ENCODE measurements at regions not wholly inside any gene's neighbourhood (a gene's known extent, or its start where the extent isn't known, plus 50 kb on each side); places are given as distances from the start of the nearest gene placed in this dataset.

GRCh38 chr22:48947636-48948035, 880.0 kb downstream of the BRD1 start:
- ATAC-seq (ENCODE audit: low read depth): no peak
- intact Hi-C loops (cut with micrococcal nuclease): no loop called here

More at GRCh38 chr22:48947636-48948035, 880.0 kb downstream of the BRD1 start:
- no peak overlapping the region for H3K4me3 Mint-ChIP-seq
- H3K4me3 ChIP-seq (ENCODE audit: control extremely low read depth in 1 of 5, extremely low read depth in 1 of 5, insufficient read depth in 1 of 5, low read depth in 2 of 5, low read length in 4 of 5): no peak overlapping the region
- H3K9ac ChIP-seq (ENCODE audit: low read length): no peak overlapping the region
- TF ChIP-seq CTCF (IDR thresholded peaks at IDR 0.05) (no peak), EZH2 (IDR thresholded peaks at IDR 0.05; ENCODE audit: borderline replicate concordance, insufficient read depth, low read depth, low read length, poor library complexity, severe bottlenecking) (no peak)
- H3K27me3 Mint-ChIP-seq: peaks cover 3% of the 10 kb centered on the region
- no peak overlapping the region for H3K27ac Mint-ChIP-seq
- no peak overlapping the region for H3K4me2 ChIP-seq (replicated peaks; ENCODE audit: low read depth, low read length, poor library complexity, severe bottlenecking)
- no peaks in the 10 kb centered on the region for H3K4me1 ChIP-seq (ENCODE audit: control insufficient read depth in 2 of 2, insufficient read depth in 2 of 2, low read length in 2 of 2)
- peaks cover 0 to 10% (median 0%) of the 10 kb centered on the region in 3 donors for H3K9me3 ChIP-seq (ENCODE audit: control extremely low read depth in 1 of 3, control insufficient read depth in 2 of 3, insufficient read depth in 1 of 3, low read length in 2 of 3)
- no peaks in the 10 kb centered on the region for H3K36me3 ChIP-seq (replicated peaks in 1 of 2; ENCODE audit: control extremely low read depth in 1 of 2, control insufficient read depth in 1 of 2, extremely low read depth in 1 of 2, insufficient read depth in 2 of 2, low read length in 1 of 2)
- 85% methylated on average over 5 of the region's 5 CpGs for WGBS (ENCODE audit: insufficient coverage)
- no peaks in the 10 kb centered on the region for H4K20me1 ChIP-seq (ENCODE audit: control insufficient read depth, insufficient read depth, low read length, poor library complexity, severe bottlenecking)
- ChIA-PET CTCF (no interaction called here), POLR2A (no interaction called here)
- no peaks in the 10 kb centered on the region for H3K79me2 ChIP-seq (ENCODE audit: control insufficient read depth, insufficient read depth, low read length)
- no peaks in the 10 kb centered on the region for H3K9me3 Mint-ChIP-seq (ENCODE audit: insufficient read depth)
- H2AFZ ChIP-seq (ENCODE audit: insufficient read depth, low read depth, low read length, poor library complexity, severe bottlenecking): no peak overlapping the region
- H3K27ac ChIP-seq (ENCODE audit: low read length in 2 of 2): no peak overlapping the region
- H3K4me1 Mint-ChIP-seq: no peaks in the 10 kb centered on the region
- no peak for DNase-seq
- H3K27me3 ChIP-seq (replicated peaks in 1 of 4; ENCODE audit: control extremely low read depth in 1 of 4, control insufficient read depth in 3 of 4, insufficient read depth in 4 of 4, low read length in 3 of 4): no peaks in the 10 kb centered on the region
